Vagina (tissue), 2 donors: ENCODE measurements at regions not wholly inside any gene's neighbourhood (a gene's known extent, or its start where the extent isn't known, plus 50 kb on each side); places are given as distances from the start of the nearest gene placed in this dataset.

Source experiments
- CTCF ChIP-seq, 3 experiments: fragments of 450-650 bp in 2 of 3; fragments of 200-600 bp in 1 of 3; sonication (generic) in 1 of 3; IDR thresholded peaks; one replicate each; pipeline ENCODE4 v1.5.1; 2017 to 2019; ENCODE audit warnings: antibody characterized with exemption in 3 of 3, mild to moderate bottlenecking in 2 of 3, moderate library complexity in 2 of 3
- POLR2A ChIP-seq, 2 donors: fragments of 450-650 bp; IDR thresholded peaks; one replicate each; pipeline ENCODE4 v1.6.1; 2017; ENCODE audit warnings: antibody characterized with exemption in 2 of 2, mild to moderate bottlenecking in 2 of 2, moderate library complexity in 2 of 2

GRCh38 chr20:5492937-5493336 lies 117.9 kb downstream of the GPCPD1 start:
- no peak for TF ChIP-seq CTCF (IDR thresholded peaks at IDR 0.05)
- no peak for TF ChIP-seq POLR2A (IDR thresholded peaks at IDR 0.05)
